Chondrocyte (in vitro differentiated cells): ENCODE measurements at regions not wholly inside any gene's neighbourhood (a gene's known extent, or its start where the extent isn't known, plus 50 kb on each side); places are given as distances from the start of the nearest gene placed in this dataset.

Experiments
- DNase-seq: peaks from one replicate; pipeline ENCODE4 v3.0.0; 2021; ENCODE audit warnings: mixed read lengths, low spot score
- H3K27ac Mint-ChIP-seq: one replicate; pipeline ENCODE4 v1.8.0; 2021; ENCODE audit warnings: mild to moderate bottlenecking, moderate library complexity, mixed read lengths; ENCODE audit not compliant: unreplicated experiment
- H3K27me3 Mint-ChIP-seq: 2 replicates; pipeline ENCODE4 v1.8.0; 2021; ENCODE audit warnings: low read depth, mixed read lengths
- H3K36me3 Mint-ChIP-seq: 2 replicates; pipeline ENCODE4 v1.8.0; 2021; ENCODE audit warnings: low read depth, mixed read lengths
- H3K4me1 Mint-ChIP-seq: 2 replicates; pipeline ENCODE4 v1.8.0; 2021; ENCODE audit warnings: low read depth, mild to moderate bottlenecking, mixed read lengths
- H3K4me3 Mint-ChIP-seq: one replicate; pipeline ENCODE4 v1.8.0; 2021; ENCODE audit warnings: mild to moderate bottlenecking, moderate library complexity, mixed read lengths; ENCODE audit not compliant: unreplicated experiment
- H3K9me3 Mint-ChIP-seq: 2 replicates; pipeline ENCODE4 v1.8.0; 2021; ENCODE audit warnings: low read depth, mixed read lengths
- TF ChIP-seq, protein P1 (sequence below): fragments of 200-600 bp; sonication (generic); IDR thresholded peaks from 2 replicates; pipeline ENCODE4 v1.5.0; 2021; ENCODE audit warnings: antibody characterized with exemption, mild to moderate bottlenecking, moderate library complexity

GRCh38 chr2:59924346-59924745, 629.1 kb downstream of the BCL11A start:
- no peaks in the 10 kb centered on the region for H3K36me3 Mint-ChIP-seq
- peaks cover 13% of the 10 kb centered on the region for H3K27me3 Mint-ChIP-seq
- H3K4me3 Mint-ChIP-seq: no peak overlapping the region
- no peak overlapping the region for H3K27ac Mint-ChIP-seq
- no peaks in the 10 kb centered on the region for H3K4me1 Mint-ChIP-seq
- H3K9me3 Mint-ChIP-seq: no peaks in the 10 kb centered on the region
- no peak for DNase-seq
- TF ChIP-seq, protein P1, sequence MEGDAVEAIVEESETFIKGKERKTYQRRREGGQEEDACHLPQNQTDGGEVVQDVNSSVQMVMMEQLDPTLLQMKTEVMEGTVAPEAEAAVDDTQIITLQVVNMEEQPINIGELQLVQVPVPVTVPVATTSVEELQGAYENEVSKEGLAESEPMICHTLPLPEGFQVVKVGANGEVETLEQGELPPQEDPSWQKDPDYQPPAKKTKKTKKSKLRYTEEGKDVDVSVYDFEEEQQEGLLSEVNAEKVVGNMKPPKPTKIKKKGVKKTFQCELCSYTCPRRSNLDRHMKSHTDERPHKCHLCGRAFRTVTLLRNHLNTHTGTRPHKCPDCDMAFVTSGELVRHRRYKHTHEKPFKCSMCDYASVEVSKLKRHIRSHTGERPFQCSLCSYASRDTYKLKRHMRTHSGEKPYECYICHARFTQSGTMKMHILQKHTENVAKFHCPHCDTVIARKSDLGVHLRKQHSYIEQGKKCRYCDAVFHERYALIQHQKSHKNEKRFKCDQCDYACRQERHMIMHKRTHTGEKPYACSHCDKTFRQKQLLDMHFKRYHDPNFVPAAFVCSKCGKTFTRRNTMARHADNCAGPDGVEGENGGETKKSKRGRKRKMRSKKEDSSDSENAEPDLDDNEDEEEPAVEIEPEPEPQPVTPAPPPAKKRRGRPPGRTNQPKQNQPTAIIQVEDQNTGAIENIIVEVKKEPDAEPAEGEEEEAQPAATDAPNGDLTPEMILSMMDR: no peak

- Mint-ChIP-seq H3K36me3 (no peaks in the 10 kb centered on the region), H3K9me3 (no peaks in the 10 kb centered on the region), H3K4me3 (no peak overlapping the region), H3K27me3 (peaks cover 13% of the 10 kb centered on the region), H3K4me1 (no peaks in the 10 kb centered on the region), H3K27ac (no peak overlapping the region)
- TF ChIP-seq, protein P1: no peak
- DNase-seq: no peak
Measured at GRCh38 chr2:59922450-59922849, 631.0 kb downstream of the BCL11A start.

DNA sequence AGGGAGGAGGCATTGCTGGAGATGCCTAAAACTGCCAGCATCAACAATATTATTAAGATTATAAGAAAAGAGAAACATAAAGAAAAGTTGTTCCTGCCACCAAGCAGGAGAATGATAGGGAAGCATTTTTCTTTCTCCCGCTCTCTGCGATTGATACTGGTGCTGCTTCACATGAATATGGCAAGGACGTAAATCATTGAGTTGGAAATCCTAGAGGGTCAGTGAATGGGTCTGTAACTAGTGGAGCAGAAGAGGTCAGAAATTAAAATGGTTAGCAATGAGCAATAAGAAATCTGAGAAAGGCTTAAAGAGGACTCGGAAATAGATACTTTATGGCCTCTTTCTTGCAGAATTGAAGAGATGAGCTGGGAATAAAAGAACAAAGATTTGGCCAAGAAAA, 631.7 kb downstream of the BCL11A start:
- H3K36me3 Mint-ChIP-seq: no peaks in the 10 kb centered on the region
- H3K9me3 Mint-ChIP-seq: no peaks in the 10 kb centered on the region
- DNase-seq: no peak
- H3K27ac Mint-ChIP-seq: no peak overlapping the region
- H3K4me3 Mint-ChIP-seq: no peak overlapping the region
- TF ChIP-seq, protein P1: no peak
- H3K27me3 Mint-ChIP-seq: peaks cover 13% of the 10 kb centered on the region
- H3K4me1 Mint-ChIP-seq: no peaks in the 10 kb centered on the region

DNA sequence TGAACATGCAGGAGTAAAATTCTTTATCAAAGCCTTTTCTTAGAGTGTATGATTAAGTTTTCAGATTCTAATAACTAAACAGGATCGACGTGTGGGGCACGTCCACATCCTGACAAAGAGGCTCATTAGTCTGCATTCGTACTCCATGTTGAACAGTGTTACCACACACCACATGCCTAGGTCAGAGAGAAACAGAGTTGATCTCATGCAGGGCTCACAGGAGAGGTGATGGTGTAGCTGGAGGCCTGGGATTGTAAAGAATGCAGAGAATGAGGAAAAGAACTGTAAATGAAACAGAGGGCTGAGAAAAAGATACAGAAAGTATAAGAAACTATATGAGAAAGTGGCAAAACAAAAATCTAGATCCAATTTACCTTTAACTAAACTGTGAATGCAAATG, 632.5 kb downstream of the BCL11A start:
- peaks cover 12% of the 10 kb centered on the region for H3K27me3 Mint-ChIP-seq
- no peaks in the 10 kb centered on the region for H3K4me1 Mint-ChIP-seq

DNA sequence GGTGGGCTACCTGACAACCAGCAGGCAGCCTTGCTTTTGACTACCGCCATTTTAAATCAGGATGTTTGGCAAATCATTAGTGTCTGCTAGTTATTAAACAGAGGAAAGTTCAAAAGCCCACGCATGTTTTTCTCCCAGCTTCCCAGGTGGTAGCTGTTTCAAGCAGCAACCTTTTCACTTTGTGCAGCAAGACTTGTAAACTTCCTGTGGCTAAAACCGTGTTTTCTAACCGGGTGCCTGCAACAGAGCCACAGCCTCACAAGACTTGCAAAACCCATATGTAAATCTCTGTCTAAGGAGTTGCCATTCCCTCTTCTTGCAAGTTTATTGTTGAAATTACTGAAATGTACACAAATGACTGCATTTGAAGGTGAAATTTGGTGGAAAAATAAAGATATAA, 633.1 kb downstream of the BCL11A start:
- Mint-ChIP-seq H3K9me3 (no peaks in the 10 kb centered on the region), H3K4me3 (no peak overlapping the region), H3K27me3 (peaks cover 12% of the 10 kb centered on the region), H3K4me1 (no peaks in the 10 kb centered on the region), H3K36me3 (no peaks in the 10 kb centered on the region), H3K27ac (no peak overlapping the region)
- TF ChIP-seq, protein P1: no peak
- DNase-seq: no peak

More for the DNA sequence above, 632.5 kb downstream of the BCL11A start:
- H3K4me3 Mint-ChIP-seq: no peak overlapping the region
- no peaks in the 10 kb centered on the region for H3K9me3 Mint-ChIP-seq
- DNase-seq: no peak
- no peak overlapping the region for H3K27ac Mint-ChIP-seq
- no peaks in the 10 kb centered on the region for H3K36me3 Mint-ChIP-seq
- TF ChIP-seq, protein P1: no peak
